ACHN (cell line): ENCODE measurements at regions not wholly inside any gene's neighbourhood (a gene's known extent, or its start where the extent isn't known, plus 50 kb on each side); places are given as distances from the start of the nearest gene placed in this dataset.
A peak's percentile ranks its signal among the peaks of the same experiment; 100 is the strongest.
"Not testable (repeated sequence)": the region's sequence is repeated elsewhere in the genome, so short reads cannot be mapped to it uniquely, and the experiment has no call there.

Source experiments
- DNase-seq: peaks from one replicate; pipeline ENCODE4 v3.0.0-alpha.2; 2015
- in situ Hi-C: cut with HindIII; loops from 2 replicates; pipeline ENCODE4 v1.10.0; 2017; ENCODE audit warnings: low sequenced_read_pairs, low pct_ligation_motif_present, low pct_unique_long_range_greater_than_20kb

- in situ Hi-C loops: no loop called here
- DNase-seq: no peak
Measured at GRCh38 chr13:68535329-68535728, 1305.2 kb upstream of the PCDH9 start.

- DNase-seq, in situ Hi-C loops: not testable (repeated sequence)
Measured at GRCh38 chr13:68527167-68527566, 1297.0 kb upstream of the PCDH9 start.

- in situ Hi-C loops: no loop called here
- DNase-seq: no peak
Measured at GRCh38 chr13:68523838-68524424, 1293.8 kb upstream of the PCDH9 start.

- no peak for DNase-seq
- in situ Hi-C loops: no loop called here
Measured at GRCh38 chr13:68522184-68522583, 1292.0 kb upstream of the PCDH9 start.

- in situ Hi-C loops: no loop called here
Measured at GRCh38 chr13:68509734-68510621, 1279.8 kb upstream of the PCDH9 start.

GRCh38 chr13:68506888-68507551 is 1276.9 kb upstream of the PCDH9 start:
- in situ Hi-C loops: no loop called here
- DNase-seq: no peak

More at GRCh38 chr13:68509734-68510621, 1279.8 kb upstream of the PCDH9 start:
- peak; percentile 24 for DNase-seq

GRCh38 chr13:68490594-68490993 is 1260.5 kb upstream of the PCDH9 start:
- no peak for DNase-seq
- in situ Hi-C loops: no loop called here

GRCh38 chr13:68481130-68481529 is 1251.0 kb upstream of the PCDH9 start:
- no peak for DNase-seq
- in situ Hi-C loops: no loop called here

- in situ Hi-C loops: no loop called here
- DNase-seq: no peak
Measured at GRCh38 chr13:68473834-68474326, 1243.7 kb upstream of the PCDH9 start.

- in situ Hi-C loops: no loop called here
- DNase-seq: no peak
Measured at GRCh38 chr13:68467160-68467559, 1237.0 kb upstream of the PCDH9 start.

- in situ Hi-C loops: no loop called here
- no peak for DNase-seq
Measured at GRCh38 chr13:68440874-68441273, 1210.7 kb upstream of the PCDH9 start.

- in situ Hi-C loops: no loop called here
- peak; percentile 17 for DNase-seq
Measured at GRCh38 chr13:68439817-68440216, 1209.7 kb upstream of the PCDH9 start.

GRCh38 chr13:68428292-68428691 is 1198.2 kb upstream of the PCDH9 start:
- in situ Hi-C loops: no loop called here
- DNase-seq: no peak

- in situ Hi-C loops: no loop called here
- DNase-seq: no peak
Measured at GRCh38 chr13:68417801-68418200, 1187.7 kb upstream of the PCDH9 start.

- in situ Hi-C loops: no loop called here
- no peak for DNase-seq
Measured at GRCh38 chr13:68410007-68410406, 1179.9 kb upstream of the PCDH9 start.

- in situ Hi-C loops: no loop called here
- DNase-seq: no peak
Measured at GRCh38 chr13:68390987-68391386, 1160.9 kb upstream of the PCDH9 start.

- in situ Hi-C loops: no loop called here
- DNase-seq: no peak
Measured at GRCh38 chr13:68386808-68387207, 1156.7 kb upstream of the PCDH9 start.

- in situ Hi-C loops: no loop called here
Measured at GRCh38 chr13:68380041-68380973, 1150.2 kb upstream of the PCDH9 start.

More at GRCh38 chr13:68380041-68380973, 1150.2 kb upstream of the PCDH9 start:
- no peak for DNase-seq
